D721Med (cell line): ENCODE measurements at regions not wholly inside any gene's neighbourhood (a gene's known extent, or its start where the extent isn't known, plus 50 kb on each side); places are given as distances from the start of the nearest gene placed in this dataset.
"Not testable (repeated sequence)": the region's sequence is repeated elsewhere in the genome, so short reads cannot be mapped to it uniquely, and the experiment has no call there.

ENCODE experiments used
- DNase-seq: peaks from one replicate; pipeline ENCODE4 v3.0.0; 2011; ENCODE audit warnings: low spot score; ENCODE audit not compliant: insufficient read length
- FAIRE-seq: peaks from 2 replicates; lab custom pipeline; 2011; peaks lifted over from hg19 to GRCh38; lab: Jason Lieb, UNC
- TF ChIP-seq, protein P1 (sequence below): IDR thresholded peaks from 2 replicates; pipeline ENCODE4 v1.5.1; 2012; ENCODE audit warnings: mild to moderate bottlenecking, control low read depth; ENCODE audit not compliant: insufficient read depth; ENCODE audit errors: missing control alignments

DNA sequence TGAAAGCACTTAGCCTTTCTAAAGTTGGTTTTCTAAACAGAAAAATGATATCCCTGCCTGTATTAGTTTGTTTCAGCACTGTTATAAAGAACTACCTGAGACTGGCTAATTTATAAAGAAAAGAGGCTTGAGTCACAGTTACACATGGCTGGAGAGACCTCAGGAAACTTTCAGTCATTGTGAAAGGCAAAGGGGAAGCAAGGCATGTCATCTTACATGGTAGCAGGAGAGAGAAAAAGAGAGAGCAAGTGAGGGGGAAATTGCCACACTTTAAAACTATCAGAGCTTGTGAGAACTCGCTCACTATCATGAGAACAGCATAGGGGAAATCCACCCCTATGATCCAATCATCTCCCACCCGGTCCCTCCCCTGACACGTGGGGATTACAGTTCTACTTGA, 64.9 kb downstream of the FAM170A start:
- FAIRE-seq (no peak), DNase-seq (no peak)
- TF ChIP-seq, protein P1, sequence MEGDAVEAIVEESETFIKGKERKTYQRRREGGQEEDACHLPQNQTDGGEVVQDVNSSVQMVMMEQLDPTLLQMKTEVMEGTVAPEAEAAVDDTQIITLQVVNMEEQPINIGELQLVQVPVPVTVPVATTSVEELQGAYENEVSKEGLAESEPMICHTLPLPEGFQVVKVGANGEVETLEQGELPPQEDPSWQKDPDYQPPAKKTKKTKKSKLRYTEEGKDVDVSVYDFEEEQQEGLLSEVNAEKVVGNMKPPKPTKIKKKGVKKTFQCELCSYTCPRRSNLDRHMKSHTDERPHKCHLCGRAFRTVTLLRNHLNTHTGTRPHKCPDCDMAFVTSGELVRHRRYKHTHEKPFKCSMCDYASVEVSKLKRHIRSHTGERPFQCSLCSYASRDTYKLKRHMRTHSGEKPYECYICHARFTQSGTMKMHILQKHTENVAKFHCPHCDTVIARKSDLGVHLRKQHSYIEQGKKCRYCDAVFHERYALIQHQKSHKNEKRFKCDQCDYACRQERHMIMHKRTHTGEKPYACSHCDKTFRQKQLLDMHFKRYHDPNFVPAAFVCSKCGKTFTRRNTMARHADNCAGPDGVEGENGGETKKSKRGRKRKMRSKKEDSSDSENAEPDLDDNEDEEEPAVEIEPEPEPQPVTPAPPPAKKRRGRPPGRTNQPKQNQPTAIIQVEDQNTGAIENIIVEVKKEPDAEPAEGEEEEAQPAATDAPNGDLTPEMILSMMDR: no peak

DNA sequence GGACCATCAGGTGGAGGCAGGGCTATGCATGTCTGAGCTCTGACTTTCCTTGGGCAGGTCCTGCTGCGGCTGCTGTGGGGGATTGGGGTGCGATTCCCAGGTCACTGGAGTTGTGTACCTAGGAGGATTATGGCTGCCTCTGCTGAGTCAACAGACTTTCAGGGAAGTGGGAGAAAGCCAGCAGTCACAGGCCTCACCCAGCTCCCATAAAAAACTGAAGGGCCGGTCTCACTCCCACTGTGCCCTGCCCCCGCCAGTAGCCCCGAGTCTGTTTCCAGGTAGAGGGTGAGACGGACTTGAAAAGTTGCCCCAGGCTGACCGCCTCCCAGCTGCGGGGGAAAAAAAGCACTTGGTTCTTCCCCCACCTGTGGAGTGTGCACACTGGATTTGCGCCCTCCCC, 76.7 kb downstream of the FAM170A start:
- DNase-seq: no peak
- TF ChIP-seq, protein P1: no peak
- no peak for FAIRE-seq

DNA sequence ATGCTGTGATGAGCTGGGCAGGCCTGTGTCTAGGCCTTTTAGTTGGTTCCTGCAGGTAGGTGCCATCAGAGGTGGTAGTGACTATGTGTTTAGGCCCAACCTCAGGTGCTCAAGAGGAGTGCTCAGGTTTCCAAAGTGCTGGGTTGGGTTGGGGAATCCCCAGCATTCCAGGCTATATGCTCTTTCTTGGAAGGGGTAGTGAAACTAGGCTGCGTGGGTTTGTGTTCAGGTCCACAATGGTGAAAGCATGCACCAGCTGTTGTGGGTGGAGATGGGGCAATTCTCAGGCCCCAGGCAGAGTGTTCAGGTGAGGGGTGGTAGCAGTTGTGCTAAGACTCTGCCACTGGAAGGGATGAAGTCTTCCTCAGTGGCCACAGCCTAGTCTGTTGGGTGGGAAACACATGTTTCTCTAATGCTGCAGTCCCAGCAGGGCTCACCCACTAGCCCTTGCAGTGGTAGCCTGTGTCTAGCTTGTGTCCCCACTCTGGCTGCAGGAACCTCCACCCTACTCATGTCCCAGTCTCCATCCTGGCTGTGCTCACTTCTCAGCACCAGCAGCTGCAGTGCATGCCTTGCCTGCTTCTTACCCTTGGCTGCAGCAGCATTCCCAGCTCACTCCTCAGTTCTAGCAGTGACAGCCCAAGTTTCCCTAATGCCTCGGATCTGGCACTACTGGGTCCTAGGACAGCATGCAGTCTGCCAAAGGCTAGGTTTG, 78.9 kb downstream of the FAM170A start:
- FAIRE-seq: no peak

DNA sequence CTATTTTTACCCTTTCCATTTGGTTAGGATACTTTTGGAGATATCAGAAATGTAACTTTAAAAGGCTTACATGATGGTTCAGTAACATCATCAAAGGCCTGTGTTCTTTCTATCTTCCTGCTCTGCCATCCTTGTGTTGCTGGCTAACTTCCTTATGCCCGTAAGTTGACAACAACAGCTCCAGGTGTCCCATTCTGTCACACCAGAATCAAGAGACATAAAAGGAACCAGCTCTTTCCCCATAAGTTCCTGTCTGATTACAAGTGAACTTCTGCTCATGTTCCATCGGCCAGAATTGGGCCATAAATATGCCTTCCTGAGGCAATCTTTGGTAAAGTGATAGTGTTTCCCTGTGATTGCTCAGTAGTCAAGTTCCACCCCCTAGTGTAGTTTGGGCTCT, 92.4 kb downstream of the FAM170A start:
- TF ChIP-seq, protein P1: no peak
- DNase-seq: no peak
- FAIRE-seq: no peak

More for the DNA sequence above, 78.9 kb downstream of the FAM170A start:
- DNase-seq: no peak
- TF ChIP-seq, protein P1: no peak

DNA sequence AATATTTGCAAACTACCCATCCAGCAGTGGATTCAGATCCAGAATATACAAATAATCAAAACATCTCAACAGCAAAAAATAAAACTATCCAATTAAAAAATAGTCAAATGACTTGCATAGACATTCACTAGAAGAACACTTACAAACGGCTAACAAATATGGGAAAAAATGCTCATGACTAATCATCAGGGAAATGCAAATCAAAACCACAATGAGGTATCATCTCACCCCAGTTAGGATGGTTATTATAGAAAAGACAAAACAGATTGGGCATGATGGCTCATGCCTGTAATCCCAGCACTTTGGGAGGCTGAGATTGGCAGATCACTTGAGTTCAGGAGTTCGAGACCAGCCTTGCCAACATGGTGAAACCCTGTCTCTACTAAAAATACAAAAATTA, 95.9 kb downstream of the FAM170A start:
- not testable (repeated sequence) for FAIRE-seq, DNase-seq

DNA sequence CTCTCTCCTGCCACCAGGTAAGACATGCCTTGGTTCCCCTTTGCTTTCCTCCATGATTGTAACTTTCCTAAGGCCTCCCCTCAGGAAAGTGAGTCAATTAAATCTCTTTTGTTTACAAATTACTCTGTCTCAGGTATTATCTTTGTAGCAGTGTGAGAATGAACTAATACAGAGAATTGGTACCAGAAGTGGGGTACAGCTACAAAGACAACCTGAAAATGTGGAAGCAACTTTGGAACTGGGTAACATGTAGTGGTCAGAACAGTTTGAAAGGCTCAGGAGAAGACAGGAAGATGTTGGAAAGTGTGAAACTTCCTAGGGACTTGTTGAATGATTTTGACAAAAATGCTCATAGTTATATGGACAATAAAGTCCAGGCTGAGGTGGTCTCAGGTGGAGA, 97.2 kb downstream of the FAM170A start:
- DNase-seq: no peak
- TF ChIP-seq, protein P1: no peak
- no peak for FAIRE-seq

DNA sequence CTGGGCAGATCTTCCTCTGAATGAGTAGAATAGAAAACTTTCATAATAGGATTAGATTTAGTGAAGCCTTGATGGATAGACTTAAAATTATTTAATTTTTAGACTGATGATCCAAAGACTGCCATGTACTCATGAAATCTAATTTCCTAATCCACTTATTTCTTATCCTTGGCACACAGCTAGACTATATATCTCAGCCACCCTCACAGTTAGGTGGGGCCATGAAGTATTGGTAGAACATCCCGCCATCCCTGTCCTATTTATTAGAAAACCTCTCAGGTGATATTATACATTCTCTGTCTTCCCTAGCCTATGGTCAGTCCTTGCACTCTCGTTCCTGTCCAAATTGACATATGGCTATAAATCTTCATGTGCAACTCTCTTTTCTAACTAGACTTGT, 110.9 kb downstream of the FAM170A start:
- DNase-seq: no peak
- TF ChIP-seq, protein P1: no peak
- FAIRE-seq: no peak

DNA sequence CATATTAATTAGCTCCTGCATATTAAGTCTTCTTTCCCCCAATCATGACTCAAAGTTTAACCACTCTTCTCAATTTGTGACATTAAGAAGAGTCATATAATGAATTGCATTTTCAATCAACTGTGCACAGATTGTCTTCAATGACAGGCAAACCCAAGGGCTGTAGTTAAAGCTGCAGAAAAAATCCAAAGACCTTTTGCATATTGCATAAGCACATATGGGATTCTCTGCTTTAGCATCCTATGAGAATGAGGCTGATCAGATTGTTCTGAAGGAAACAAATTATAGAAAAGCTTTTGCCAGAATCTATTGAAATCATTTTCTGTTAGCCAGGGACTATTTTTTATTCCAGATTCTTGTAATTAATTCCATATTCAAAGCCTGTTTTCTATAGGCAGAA, 112.3 kb downstream of the FAM170A start:
- no peak for FAIRE-seq
- TF ChIP-seq, protein P1: no peak
- DNase-seq: no peak
